Astrocyte of the hippocampus (primary cell): ENCODE measurements at regions not wholly inside any gene's neighbourhood (a gene's known extent, or its start where the extent isn't known, plus 50 kb on each side); places are given as distances from the start of the nearest gene placed in this dataset.
"Not testable (repeated sequence)": the region's sequence is repeated elsewhere in the genome, so short reads cannot be mapped to it uniquely, and the experiment has no call there.

Experiments used
- DNase-seq: peaks from one replicate; pipeline ENCODE4 v3.0.0; 2011; ENCODE audit warnings: low read depth, low spot score

GRCh38 chr11:70886676-70887541, 365.5 kb downstream of the SHANK2 start:
- no peak for DNase-seq

GRCh38 chr11:70887542-70887827, 364.9 kb downstream of the SHANK2 start:
- DNase-seq: no peak

- DNase-seq: no peak
Measured at GRCh38 chr11:70888061-70888460, 364.3 kb downstream of the SHANK2 start.

GRCh38 chr11:70889411-70889810, 363.0 kb downstream of the SHANK2 start:
- no peak for DNase-seq

- DNase-seq: no peak
Measured at GRCh38 chr11:70891844-70892380, 360.5 kb downstream of the SHANK2 start.

GRCh38 chr11:70892889-70893288, 359.5 kb downstream of the SHANK2 start:
- no peak for DNase-seq

- DNase-seq: no peak
Measured at GRCh38 chr11:70894566-70895365, 357.6 kb downstream of the SHANK2 start.

- DNase-seq: no peak
Measured at GRCh38 chr11:70895366-70895670, 357.1 kb downstream of the SHANK2 start.

- DNase-seq: no peak
Measured at GRCh38 chr11:70897429-70897828, 354.9 kb downstream of the SHANK2 start.

GRCh38 chr11:70899616-70900015, 352.8 kb downstream of the SHANK2 start:
- DNase-seq: no peak

- no peak for DNase-seq
Measured at GRCh38 chr11:70900540-70900939, 351.8 kb downstream of the SHANK2 start.

GRCh38 chr11:70901951-70902521, 350.3 kb downstream of the SHANK2 start:
- no peak for DNase-seq

- not testable (repeated sequence) for DNase-seq
Measured at GRCh38 chr11:70903229-70903628, 349.1 kb downstream of the SHANK2 start.

- DNase-seq: no peak
Measured at GRCh38 chr11:70906101-70906500, 346.3 kb downstream of the SHANK2 start.

GRCh38 chr11:70908223-70908622, 344.2 kb downstream of the SHANK2 start:
- DNase-seq: no peak

GRCh38 chr11:70910835-70911234, 341.5 kb downstream of the SHANK2 start:
- DNase-seq: no peak

GRCh38 chr11:70912226-70912840, 340.0 kb downstream of the SHANK2 start:
- DNase-seq: no peak

- DNase-seq: no peak
Measured at GRCh38 chr11:70913715-70914231, 338.6 kb downstream of the SHANK2 start.

GRCh38 chr11:70914496-70914895, 337.9 kb downstream of the SHANK2 start:
- DNase-seq: no peak

- DNase-seq: no peak
Measured at GRCh38 chr11:70915158-70915985, 337.0 kb downstream of the SHANK2 start.

- DNase-seq: no peak
Measured at GRCh38 chr11:70916351-70916750, 336.0 kb downstream of the SHANK2 start.
